ENCODE measurements at regions not wholly inside any gene's neighbourhood (a gene's known extent, or its start where the extent isn't known, plus 50 kb on each side); places are given as distances from the start of the nearest gene placed in this dataset.

DNA sequence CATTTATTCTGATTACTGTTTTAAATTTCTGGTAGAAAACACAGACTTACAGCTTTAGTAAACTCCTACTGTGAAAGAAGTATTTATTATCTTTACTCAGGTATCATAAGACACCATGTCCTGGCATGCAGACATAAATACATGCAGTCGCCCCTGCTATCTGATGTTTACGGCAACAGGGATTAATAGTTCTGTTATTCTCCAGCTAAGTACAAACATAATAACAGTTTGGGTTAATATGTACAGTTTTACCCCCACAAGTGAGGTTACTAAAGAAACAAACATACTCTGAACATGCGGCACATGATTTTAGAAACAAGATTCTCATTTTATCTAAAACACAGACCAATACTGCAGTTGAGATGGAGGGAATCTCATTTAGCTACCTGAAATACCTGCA, 170.8 kb downstream of the ABCA8 start:
- intact Hi-C loops (cut with DNase I, micrococcal nuclease): no loop called here
- DNase-seq (no peak), ATAC-seq (no peak)

DNA sequence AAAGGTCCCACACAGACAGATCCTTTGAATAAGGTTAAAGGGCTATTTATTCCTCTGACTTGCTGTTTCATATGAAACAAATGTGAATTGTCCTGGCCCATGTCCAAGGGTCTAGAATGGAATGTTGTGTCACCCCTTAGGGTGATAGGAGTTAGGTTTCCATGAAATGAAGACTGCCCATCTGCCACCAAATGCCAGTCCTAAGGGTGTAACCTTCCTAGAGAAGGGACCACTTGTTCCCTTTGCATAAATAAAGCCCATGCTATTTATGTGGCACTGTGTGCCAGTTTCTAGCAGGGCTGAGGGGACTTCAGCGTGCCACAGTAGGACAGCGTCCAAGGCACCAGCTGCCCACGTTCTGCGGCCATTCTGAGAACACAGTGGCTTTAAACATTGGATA, 171.3 kb downstream of the ABCA8 start:
- DNase-seq (no peak), ATAC-seq (no peak)
- intact Hi-C loops (cut with DNase I, micrococcal nuclease): no loop called here
- Histone ChIP-seq H3K4me1 (ENCODE audit: low read depth) (no peaks in the 10 kb centered on the region), H3K9me3 (no peaks in the 10 kb centered on the region), H3K4me3 (no peak overlapping the region), H3K36me3 (ENCODE audit: low read depth) (no peaks in the 10 kb centered on the region)
- TF ChIP-seq, protein P1, sequence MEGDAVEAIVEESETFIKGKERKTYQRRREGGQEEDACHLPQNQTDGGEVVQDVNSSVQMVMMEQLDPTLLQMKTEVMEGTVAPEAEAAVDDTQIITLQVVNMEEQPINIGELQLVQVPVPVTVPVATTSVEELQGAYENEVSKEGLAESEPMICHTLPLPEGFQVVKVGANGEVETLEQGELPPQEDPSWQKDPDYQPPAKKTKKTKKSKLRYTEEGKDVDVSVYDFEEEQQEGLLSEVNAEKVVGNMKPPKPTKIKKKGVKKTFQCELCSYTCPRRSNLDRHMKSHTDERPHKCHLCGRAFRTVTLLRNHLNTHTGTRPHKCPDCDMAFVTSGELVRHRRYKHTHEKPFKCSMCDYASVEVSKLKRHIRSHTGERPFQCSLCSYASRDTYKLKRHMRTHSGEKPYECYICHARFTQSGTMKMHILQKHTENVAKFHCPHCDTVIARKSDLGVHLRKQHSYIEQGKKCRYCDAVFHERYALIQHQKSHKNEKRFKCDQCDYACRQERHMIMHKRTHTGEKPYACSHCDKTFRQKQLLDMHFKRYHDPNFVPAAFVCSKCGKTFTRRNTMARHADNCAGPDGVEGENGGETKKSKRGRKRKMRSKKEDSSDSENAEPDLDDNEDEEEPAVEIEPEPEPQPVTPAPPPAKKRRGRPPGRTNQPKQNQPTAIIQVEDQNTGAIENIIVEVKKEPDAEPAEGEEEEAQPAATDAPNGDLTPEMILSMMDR (IDR thresholded peaks at IDR 0.05): no peak

More for the DNA sequence above, 170.8 kb downstream of the ABCA8 start:
- Histone ChIP-seq H3K4me1 (ENCODE audit: low read depth) (no peaks in the 10 kb centered on the region), H3K36me3 (ENCODE audit: low read depth) (no peaks in the 10 kb centered on the region), H3K4me3 (no peak overlapping the region), H3K9me3 (no peaks in the 10 kb centered on the region)
- TF ChIP-seq, protein P1 (IDR thresholded peaks at IDR 0.05): no peak

DNA sequence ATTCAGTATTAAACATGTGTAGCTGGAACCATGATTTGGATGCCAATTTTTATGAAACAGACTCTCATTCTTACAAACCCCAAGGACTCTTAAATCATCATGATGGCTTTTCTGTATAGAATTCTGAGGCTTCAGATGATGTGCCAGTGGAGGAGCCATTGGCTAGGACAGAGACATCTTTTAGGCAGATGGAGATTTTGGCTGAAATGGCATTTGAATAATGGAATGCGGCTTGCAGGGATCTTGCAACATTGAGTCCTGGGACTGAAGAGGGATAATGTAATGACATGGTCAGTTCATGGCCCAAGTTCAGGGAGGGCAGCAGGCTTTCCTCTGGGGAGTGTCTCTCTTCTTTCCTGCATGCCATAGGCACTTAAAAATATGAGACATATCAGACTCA, 172.4 kb downstream of the ABCA8 start:
- no peaks in the 10 kb centered on the region for H3K9me3 ChIP-seq
- no peak overlapping the region for H3K4me3 ChIP-seq
- no peaks in the 10 kb centered on the region for H3K36me3 ChIP-seq (ENCODE audit: low read depth)
- peaks cover 8% of the 10 kb centered on the region for H3K4me1 ChIP-seq (ENCODE audit: low read depth)
- ATAC-seq (no peak), DNase-seq (no peak)
- intact Hi-C loops (cut with DNase I, micrococcal nuclease): no loop called here
- TF ChIP-seq, protein P1 (IDR thresholded peaks at IDR 0.05): no peak

DNA sequence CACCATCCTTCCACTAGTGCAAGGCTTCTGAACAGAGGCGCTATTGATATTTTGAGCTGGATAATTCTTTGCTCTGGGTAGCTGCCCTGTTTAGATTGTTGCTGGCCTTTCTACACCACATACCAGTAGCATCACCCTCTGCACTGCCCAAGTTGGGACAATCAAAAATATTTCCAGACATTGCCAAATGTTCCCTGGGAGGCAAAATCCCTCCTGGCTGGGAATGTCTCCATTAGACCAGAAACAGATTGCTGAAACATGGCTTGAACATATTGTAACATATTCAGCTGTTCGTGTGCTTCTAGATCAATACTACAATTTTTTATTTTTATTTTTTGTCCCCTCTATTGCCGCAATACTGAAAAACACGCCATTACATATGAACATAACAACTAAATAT, 174.6 kb downstream of the ABCA8 start:
- TF ChIP-seq, protein P1 (IDR thresholded peaks at IDR 0.05): no peak
- intact Hi-C loops (cut with DNase I, micrococcal nuclease): no loop called here
- no peaks in the 10 kb centered on the region for H3K9me3 ChIP-seq
- no peak overlapping the region for H3K4me3 ChIP-seq
- ATAC-seq (no peak), DNase-seq (no peak)
- no peaks in the 10 kb centered on the region for H3K36me3 ChIP-seq (ENCODE audit: low read depth)
- peaks cover 8% of the 10 kb centered on the region for H3K4me1 ChIP-seq (ENCODE audit: low read depth)

DNA sequence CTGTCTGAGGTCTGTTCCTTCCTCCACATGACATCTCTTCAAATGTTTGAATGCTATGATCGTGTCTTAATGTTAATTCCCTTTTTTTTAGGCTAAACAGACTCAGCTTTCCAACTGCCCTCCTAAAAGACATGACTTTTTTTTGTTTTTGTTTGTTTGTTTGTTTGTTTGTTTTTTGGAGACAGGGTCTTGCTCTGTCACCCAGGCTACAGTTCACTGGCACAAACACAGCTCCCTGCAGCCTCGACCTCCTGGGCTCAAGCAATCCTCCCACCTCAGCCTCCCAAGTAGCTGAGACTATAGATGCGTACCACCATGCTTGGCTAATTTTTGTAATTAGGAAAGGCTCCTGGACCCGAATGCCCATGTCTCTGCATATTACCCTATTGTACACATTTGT, 176.5 kb downstream of the ABCA8 start:
- ATAC-seq: no peak
- Histone ChIP-seq H3K9me3 (no peaks in the 10 kb centered on the region), H3K4me1 (ENCODE audit: low read depth) (peaks cover 8% of the 10 kb centered on the region), H3K36me3 (ENCODE audit: low read depth) (no peaks in the 10 kb centered on the region), H3K4me3 (no peak overlapping the region)
- intact Hi-C loops (cut with DNase I, micrococcal nuclease): loop anchor here in 1 of 2 donors (10.0 kb wide), 1 partner anchor 466 kb away; no protein-coding TSS in a partner anchor
- DNase-seq: no peak
- TF ChIP-seq, protein P1 (IDR thresholded peaks at IDR 0.05): no peak

Measured in mucosa of descending colon (tissue), 3 donors.